B cell (primary cell): ENCODE measurements at regions not wholly inside any gene's neighbourhood (a gene's known extent, or its start where the extent isn't known, plus 50 kb on each side); places are given as distances from the start of the nearest gene placed in this dataset.

ENCODE experiments used
- ATAC-seq: fragments of 200-7000 bp; cut with Tn5 transposase; one replicate; pipeline ENCODE4 v1.10.0; 2021; ENCODE audit warnings: low read depth, mild to moderate bottlenecking, moderate number of reproducible peaks, moderate library complexity
- CTCF ChIA-PET: fragments of 350-600 bp; sonication (Branson Sonifier 250); formaldehyde crosslinking; loops from one replicate; lab custom pipeline; 2021; ENCODE audit warnings: antibody characterized with exemption, inconsistent platforms; lab: Charles Lee
- POLR2A ChIA-PET: fragments of 350-600 bp; sonication (Branson Sonifier 250); formaldehyde crosslinking; loops from one replicate; lab custom pipeline; 2021; ENCODE audit warnings: antibody characterized with exemption; lab: Charles Lee
- DNase-seq: peaks from one replicate; pipeline ENCODE4 v3.0.0; 2013
- H2AFZ ChIP-seq: 2 replicates; pipeline ENCODE4 v1.6.1; 2012; ENCODE audit warnings: mild to moderate bottlenecking, low read depth, low read length; ENCODE audit not compliant: insufficient read depth, poor library complexity, severe bottlenecking
- H3K27ac ChIP-seq, 2 donors: 1 replicate in 1 of 2; 2 replicates in 1 of 2; pipeline ENCODE4 v1.5.1; 2012 to 2013; ENCODE audit warnings: low read length in 2 of 2, mild to moderate bottlenecking in 2 of 2, moderate library complexity in 1 of 2
- H3K27me3 ChIP-seq, 4 experiments: fragments of 200-600 bp in 1 of 4; sonication (generic) in 1 of 4; replicated peaks in 1 of 4; 1 replicate in 2 of 4; 2 replicates in 2 of 4; pipeline versions ENCODE4 v1.6.1 to v1.7.0; 2013 to 2016; ENCODE audit warnings: low read length in 3 of 4, mild to moderate bottlenecking in 2 of 4, mixed read lengths in 1 of 4, moderate library complexity in 1 of 4; ENCODE audit not compliant: insufficient read depth in 4 of 4, control insufficient read depth in 3 of 4; ENCODE audit errors: control extremely low read depth in 1 of 4
- H3K36me3 ChIP-seq, 2 experiments: replicated peaks in 1 of 2; 1 replicate in 1 of 2; 2 replicates in 1 of 2; pipeline versions ENCODE4 v1.6.1 to v1.7.1; 2013; ENCODE audit warnings: low read length in 1 of 2; ENCODE audit not compliant: insufficient read depth in 2 of 2, control insufficient read depth in 1 of 2; ENCODE audit errors: control extremely low read depth in 1 of 2, extremely low read depth in 1 of 2
- H3K4me1 ChIP-seq, 2 donors: fragments of 200-600 bp in 1 of 2; sonication (generic) in 1 of 2; 1 replicate in 1 of 2; 2 replicates in 1 of 2; pipeline versions ENCODE4 v1.5.1 to v1.6.1; 2013 to 2017; ENCODE audit warnings: low read length in 2 of 2; ENCODE audit not compliant: control insufficient read depth in 2 of 2, insufficient read depth in 2 of 2
- H3K4me2 ChIP-seq: replicated peaks from 2 replicates; pipeline ENCODE3; 2012; ENCODE audit warnings: mild to moderate bottlenecking, low read depth, low read length; ENCODE audit not compliant: poor library complexity, severe bottlenecking
- H3K4me3 ChIP-seq, 5 experiments: fragments of 200-600 bp in 1 of 5; sonication (generic) in 1 of 5; 1 replicate in 3 of 5; 2 replicates in 2 of 5; pipeline versions ENCODE4 v1.5.1 to v1.7.0; 2011 to 2016; ENCODE audit warnings: low read length in 4 of 5, mild to moderate bottlenecking in 4 of 5, low read depth in 2 of 5, control low read depth in 1 of 5, moderate library complexity in 1 of 5; ENCODE audit not compliant: insufficient read depth in 1 of 5; ENCODE audit errors: control extremely low read depth in 1 of 5, extremely low read depth in 1 of 5
- H3K79me2 ChIP-seq: fragments of 200-600 bp; sonication (generic); one replicate; pipeline ENCODE4 v1.6.0; 2016; ENCODE audit warnings: low read length; ENCODE audit not compliant: control insufficient read depth, insufficient read depth
- H3K9ac ChIP-seq: fragments of 200-600 bp; sonication (generic); 2 replicates; pipeline ENCODE4 v1.6.1; 2017; ENCODE audit warnings: mild to moderate bottlenecking, low read length, moderate library complexity
- H3K9me3 ChIP-seq, 3 donors: one replicate each; pipeline versions ENCODE4 v1.6.1 to v1.7.1; 2013; ENCODE audit warnings: low read length in 2 of 3; ENCODE audit not compliant: control insufficient read depth in 2 of 3, insufficient read depth in 1 of 3; ENCODE audit errors: control extremely low read depth in 1 of 3
- H4K20me1 ChIP-seq: 2 replicates; pipeline ENCODE4 v1.6.0; 2012; ENCODE audit warnings: mild to moderate bottlenecking, low read length; ENCODE audit not compliant: insufficient read depth, control insufficient read depth, poor library complexity, severe bottlenecking
- H3K27ac Mint-ChIP-seq: one replicate; pipeline ENCODE4 v1.8.0; 2021; ENCODE audit warnings: mixed read lengths
- H3K27me3 Mint-ChIP-seq: one replicate; pipeline ENCODE4 v1.8.0; 2021; ENCODE audit warnings: mixed read lengths
- H3K4me1 Mint-ChIP-seq: one replicate; pipeline ENCODE4 v1.8.0; 2021; ENCODE audit warnings: mixed read lengths
- H3K4me3 Mint-ChIP-seq: one replicate; pipeline ENCODE4 v1.8.0; 2021; ENCODE audit warnings: mixed read lengths
- H3K9me3 Mint-ChIP-seq: one replicate; pipeline ENCODE4 v1.8.0; 2022; ENCODE audit warnings: mixed read lengths; ENCODE audit not compliant: insufficient read depth
- CTCF ChIP-seq: fragments of 200-600 bp; IDR thresholded peaks from one replicate; pipeline ENCODE4 v1.8.0; 2022; ENCODE audit warnings: antibody characterized with exemption, mild to moderate bottlenecking
- EZH2 ChIP-seq: IDR thresholded peaks from 2 replicates; pipeline ENCODE4 v1.6.1; 2012; ENCODE audit warnings: borderline replicate concordance, low read depth, mild to moderate bottlenecking, moderate library complexity, low read length; ENCODE audit not compliant: insufficient read depth, poor library complexity, severe bottlenecking
- WGBS: methylation state at CpG from one replicate; pipeline ENCODE4 v1.1.5; 2013; ENCODE audit warnings: missing lambda C conversion rate; ENCODE audit not compliant: insufficient coverage; 5-methylcytosine and 5-hydroxymethylcytosine counted together
- intact Hi-C: fragments of 100-400 bp; cut with micrococcal nuclease; formaldehyde crosslinking; loops from one replicate; pipeline ENCODE4 v1.10.0; 2022

- no peak overlapping the region for H3K27ac ChIP-seq
- WGBS = 93% methylated on average over 3 of the region's 4 CpGs
- no peak overlapping the region for H2AFZ ChIP-seq
- no peak overlapping the region for H3K4me3 Mint-ChIP-seq
- no peaks in the 10 kb centered on the region for H3K4me1 ChIP-seq
- ChIA-PET POLR2A (no interaction called here), CTCF (no interaction called here)
- ATAC-seq (no peak), DNase-seq (no peak)
- no peaks in the 10 kb centered on the region for H3K27me3 Mint-ChIP-seq
- intact Hi-C loops = no loop called here
- no peaks in the 10 kb centered on the region for H3K36me3 ChIP-seq
- no peak overlapping the region for H3K9ac ChIP-seq
- no peaks in the 10 kb centered on the region for H3K79me2 ChIP-seq
- H3K9me3 ChIP-seq = no peaks in the 10 kb centered on the region
- no peak overlapping the region for H3K4me2 ChIP-seq
- no peaks in the 10 kb centered on the region for H4K20me1 ChIP-seq
- TF ChIP-seq CTCF (no peak), EZH2 (no peak)
- H3K9me3 Mint-ChIP-seq = no peaks in the 10 kb centered on the region
- H3K27me3 ChIP-seq = no peaks in the 10 kb centered on the region
- no peaks in the 10 kb centered on the region for H3K4me1 Mint-ChIP-seq
- no peak overlapping the region for H3K27ac Mint-ChIP-seq
- H3K4me3 ChIP-seq = no peak overlapping the region
Measured at GRCh38 chr9:14542071-14542470, 151.2 kb downstream of the ZDHHC21 start.

GRCh38 chr9:14538526-14538925 lies 154.7 kb downstream of the ZDHHC21 start:
- H3K4me3 ChIP-seq = no peak overlapping the region
- no peak overlapping the region for H3K27ac ChIP-seq
- H3K9ac ChIP-seq = no peak overlapping the region
- ATAC-seq (no peak), DNase-seq (no peak)
- H3K36me3 ChIP-seq = no peaks in the 10 kb centered on the region
- no peaks in the 10 kb centered on the region for H3K79me2 ChIP-seq
- no peaks in the 10 kb centered on the region for H3K4me1 Mint-ChIP-seq
- no peak overlapping the region for H2AFZ ChIP-seq
- H3K27ac Mint-ChIP-seq = no peak overlapping the region
- no peaks in the 10 kb centered on the region for H4K20me1 ChIP-seq
- no peaks in the 10 kb centered on the region for H3K9me3 ChIP-seq
- no peak overlapping the region for H3K4me2 ChIP-seq
- H3K9me3 Mint-ChIP-seq = no peaks in the 10 kb centered on the region
- WGBS = 100% methylated on average over 2 of the region's 4 CpGs
- no peaks in the 10 kb centered on the region for H3K4me1 ChIP-seq
- TF ChIP-seq CTCF (no peak), EZH2 (no peak)
- peaks cover 0 to 5% (median 0%) of the 10 kb centered on the region in 4 experiments for H3K27me3 ChIP-seq
- no peak overlapping the region for H3K4me3 Mint-ChIP-seq
- CTCF ChIA-PET = no interaction called here
- intact Hi-C loops = no loop called here
- POLR2A ChIA-PET = no interaction called here
- H3K27me3 Mint-ChIP-seq = peaks cover 19% of the 10 kb centered on the region
